Stimulated activated CD4-positive, alpha-beta T cell treated with anti-CD3 and anti-CD28 coated beads, Interleukin-12 subunit alpha, Interleukin-12 subunit beta, amount 100 ng/mL, for 24 hours (primary cell): ENCODE measurements at regions not wholly inside any gene's neighbourhood (a gene's known extent, or its start where the extent isn't known, plus 50 kb on each side); places are given as distances from the start of the nearest gene placed in this dataset.

Experiments
- DNase-seq, 2 experiments: peaks; one replicate each; pipeline ENCODE4 v3.0.0-alpha.2; 2020; ENCODE audit warnings: low read depth in 2 of 2

DNA sequence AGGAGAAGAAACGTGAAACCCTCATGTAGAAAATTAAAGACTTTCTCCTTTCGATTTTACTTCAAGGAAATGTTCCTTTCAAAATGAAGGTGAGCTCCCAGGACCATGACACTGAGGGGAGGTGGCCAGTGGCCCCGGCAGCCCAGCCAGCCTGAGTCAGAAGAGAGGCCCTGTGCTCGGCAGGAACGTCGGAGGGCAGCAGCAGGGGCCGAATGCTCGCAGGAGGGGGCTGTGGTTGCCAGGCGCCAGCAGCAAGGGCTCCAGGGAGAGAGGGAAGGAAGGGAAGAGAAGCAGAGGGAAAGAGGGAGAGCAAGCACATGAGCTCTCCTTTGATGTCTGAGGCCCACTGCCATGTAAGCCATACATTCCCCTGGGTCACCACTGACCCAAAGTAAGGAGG, 73.3 kb upstream of the ACKR3 start:
- DNase-seq: no peak

DNA sequence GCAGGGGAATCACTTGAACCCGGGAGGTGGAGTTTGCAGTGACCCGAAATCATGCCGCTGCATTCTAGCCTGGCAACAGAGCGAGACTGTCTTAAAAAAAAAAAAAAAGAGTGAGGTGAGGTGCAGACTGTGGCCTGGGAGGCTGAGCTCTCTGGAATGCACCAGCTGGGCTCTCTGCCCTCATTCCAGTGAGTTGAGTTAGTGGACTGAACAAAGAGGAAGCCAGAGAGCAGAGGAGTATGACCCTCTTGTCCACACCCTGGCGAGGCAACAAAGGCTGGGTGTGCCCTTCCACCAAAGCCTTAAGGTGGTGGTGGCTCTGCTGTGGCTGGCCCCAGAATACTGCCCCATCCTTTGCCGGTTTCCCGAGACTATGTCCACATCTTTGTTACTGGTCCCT, 71.3 kb upstream of the ACKR3 start:
- DNase-seq: no peak

DNA sequence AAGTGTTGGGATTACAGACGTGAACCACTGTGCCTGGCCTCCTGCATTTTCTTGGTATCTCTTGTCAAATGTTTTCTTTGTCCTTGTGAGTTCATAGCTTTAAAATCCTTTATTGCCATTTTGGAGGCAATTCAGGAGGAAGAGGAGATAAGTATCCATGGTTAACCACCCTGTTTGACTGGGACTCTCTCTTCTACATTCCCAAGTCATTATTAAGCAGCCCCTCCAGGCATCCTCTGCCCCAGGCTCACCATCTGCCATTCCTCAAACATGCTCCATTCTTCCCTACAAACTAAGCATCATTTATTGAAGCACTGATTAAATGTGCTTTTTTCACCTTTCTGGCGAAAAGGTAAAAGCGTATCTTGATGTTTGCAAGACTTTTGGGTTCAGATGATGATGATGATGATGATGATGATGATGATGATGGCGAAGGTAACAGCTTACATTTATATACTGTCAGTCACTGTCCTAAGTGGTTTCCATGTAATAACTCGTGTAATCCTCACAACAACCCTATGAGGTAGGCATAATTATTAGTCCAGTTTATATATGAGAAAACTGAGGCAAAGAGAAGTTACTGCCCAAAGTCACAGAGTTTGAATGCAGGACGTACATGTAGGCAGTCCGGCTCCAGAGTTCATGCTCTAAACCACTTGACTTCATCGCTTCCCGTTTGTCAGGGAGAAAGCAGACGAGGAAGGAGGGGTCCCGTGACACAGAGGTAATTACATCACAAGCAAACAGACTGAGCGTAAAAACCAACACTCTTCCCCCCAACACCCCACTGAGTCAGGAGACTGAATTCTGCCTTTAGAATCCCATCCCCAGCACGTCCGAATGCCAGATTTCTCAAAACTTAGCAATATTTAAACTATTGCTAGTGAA, 69.7 kb upstream of the ACKR3 start:
- no peak for DNase-seq

DNA sequence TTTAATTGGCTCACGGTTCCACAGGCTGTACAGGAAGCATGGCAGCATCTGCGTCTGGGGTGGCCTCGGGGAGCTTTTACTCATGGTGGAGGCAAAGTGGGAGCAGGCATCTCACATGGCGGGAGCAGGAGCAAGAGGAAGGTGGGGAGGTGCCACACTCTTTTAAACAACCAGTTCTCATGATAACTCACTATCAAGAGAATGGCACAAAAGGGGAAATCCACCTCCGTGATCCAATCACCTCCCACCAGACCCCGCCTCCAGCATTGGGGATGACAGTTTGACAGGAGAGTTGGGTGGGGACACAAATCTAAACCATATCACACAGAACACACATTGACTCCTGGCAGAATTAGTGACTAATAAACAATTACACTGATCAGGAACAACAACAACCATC, 68.6 kb upstream of the ACKR3 start:
- no peak for DNase-seq

DNA sequence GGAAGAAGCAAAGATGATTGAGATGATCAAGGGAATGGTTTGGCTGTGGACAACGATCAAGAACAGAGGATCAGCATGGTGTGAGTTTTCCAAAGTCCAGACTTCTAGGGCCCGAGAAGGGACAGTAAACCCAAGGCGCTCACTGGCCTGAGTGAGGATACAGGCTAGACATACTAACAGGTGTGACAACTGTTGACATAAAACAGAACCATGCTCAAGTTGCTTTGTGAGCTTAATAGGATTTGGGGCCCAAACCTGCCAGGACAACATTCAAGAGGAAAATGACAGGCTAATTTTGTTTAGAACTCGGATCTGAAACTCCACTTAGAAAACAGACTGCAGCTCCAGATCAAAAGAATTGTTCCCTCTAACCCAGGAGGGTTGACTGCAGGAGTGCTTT, 68.1 kb upstream of the ACKR3 start:
- DNase-seq: no peak

DNA sequence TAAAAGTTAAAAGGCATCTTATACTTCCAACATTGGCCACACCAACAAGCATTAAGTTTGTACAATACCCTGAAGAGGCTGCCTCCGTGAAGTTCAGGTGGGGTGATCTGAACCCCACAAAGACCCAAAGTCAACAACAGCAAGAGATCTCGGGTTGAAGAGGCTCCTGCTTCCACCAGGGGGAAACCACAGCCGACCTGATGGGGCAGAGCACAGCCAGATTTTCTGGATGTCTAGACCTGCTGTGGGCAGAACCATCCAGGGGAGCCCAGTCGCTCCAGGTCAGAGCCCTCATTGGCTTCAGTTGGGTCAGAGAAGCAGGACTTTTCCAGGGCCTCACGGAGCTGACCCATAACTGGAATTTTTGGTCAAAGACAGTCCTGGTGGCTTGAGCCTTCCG, 66.5 kb upstream of the ACKR3 start:
- DNase-seq: no peak

DNA sequence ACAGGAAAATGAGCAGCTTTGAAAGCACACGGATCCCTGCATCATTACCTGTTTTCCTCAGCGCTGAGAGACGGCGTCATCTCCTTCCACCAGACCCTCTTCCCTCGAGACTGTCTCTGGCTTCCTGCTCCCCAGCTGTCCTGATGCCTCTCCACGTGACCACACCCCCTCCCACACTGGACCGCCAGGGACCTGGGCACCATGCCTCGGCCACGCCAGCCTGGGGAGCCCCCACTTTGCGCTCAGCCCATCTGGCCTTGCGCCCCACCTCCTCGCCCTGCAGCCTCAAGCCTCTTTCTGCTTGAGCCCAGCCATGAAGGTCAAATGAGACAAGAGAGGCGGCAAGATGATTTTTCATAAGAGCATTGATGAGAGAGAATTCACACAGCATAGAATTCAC, 66.0 kb upstream of the ACKR3 start:
- DNase-seq: no peak

DNA sequence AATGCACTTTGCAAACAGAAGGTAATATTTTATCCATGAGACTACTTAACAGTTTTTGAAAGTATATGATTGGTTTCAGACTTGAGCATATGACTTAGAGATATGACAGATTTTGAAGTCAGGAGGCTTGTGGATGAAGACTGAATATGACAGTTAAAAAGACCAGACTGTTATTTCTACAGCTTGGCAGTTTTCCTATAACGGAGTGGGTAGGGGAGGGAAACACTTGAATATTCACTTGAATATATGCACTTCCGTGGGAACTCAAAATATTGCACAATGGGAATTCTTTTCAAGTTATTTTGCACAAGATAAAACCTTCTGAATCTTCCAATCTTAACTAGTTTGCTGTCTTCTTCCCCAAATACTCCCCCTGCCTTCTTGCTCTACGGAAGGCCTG, 64.6 kb upstream of the ACKR3 start:
- no peak for DNase-seq

DNA sequence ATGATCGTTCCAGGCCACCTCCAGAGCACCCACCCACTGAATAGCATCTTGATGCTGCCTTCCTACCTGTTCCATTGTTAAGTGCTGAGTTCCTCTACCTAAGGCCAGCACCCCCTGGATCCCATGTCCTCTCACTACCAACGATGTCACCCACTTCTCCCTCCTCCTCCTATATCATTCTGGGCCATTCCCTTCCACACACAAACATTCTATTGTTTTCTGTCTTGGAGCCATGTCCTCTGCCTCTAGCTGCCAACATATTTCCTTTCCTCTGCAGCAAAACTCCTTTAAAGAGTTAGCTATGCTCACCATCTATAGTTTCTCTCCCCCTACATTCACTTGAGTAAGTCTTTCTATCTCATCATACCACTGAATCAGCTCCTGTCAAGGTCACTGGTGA, 64.0 kb upstream of the ACKR3 start:
- no peak for DNase-seq

DNA sequence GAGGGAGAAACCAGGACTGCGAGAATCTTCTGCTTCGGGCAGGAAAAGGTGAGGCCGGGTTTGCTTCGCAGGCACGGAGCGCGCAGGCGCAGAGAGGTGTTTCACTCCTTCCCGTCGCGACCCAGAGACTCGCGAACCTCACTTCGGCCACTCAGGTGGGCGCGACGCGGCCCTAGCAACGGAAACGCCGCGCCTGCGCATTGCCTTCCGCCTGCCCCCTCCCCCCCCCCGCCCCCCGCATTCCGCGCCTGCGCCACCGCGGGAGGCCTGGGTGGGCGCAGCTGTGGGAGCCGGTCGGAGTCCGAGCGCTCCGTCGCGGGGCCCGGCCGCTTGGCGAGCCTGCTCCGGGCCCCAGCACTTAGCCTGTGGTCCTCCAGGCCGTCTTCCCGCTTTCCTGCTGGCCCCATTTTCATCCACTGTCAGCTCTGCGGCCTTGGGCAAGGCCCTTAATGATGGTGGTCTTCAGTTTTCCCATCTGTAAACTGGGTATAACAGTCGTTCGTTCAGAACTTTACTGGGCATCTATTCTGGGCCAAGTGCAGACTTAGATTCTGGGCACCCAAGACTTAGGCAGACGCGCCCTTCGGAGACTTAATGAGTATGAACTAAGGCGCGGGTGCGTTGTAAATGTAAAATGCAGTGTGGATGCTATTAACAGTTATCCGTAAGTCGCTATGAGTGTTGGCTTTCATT, 62.1 kb upstream of the ACKR3 start:
- peak; percentile 24 to 37 for DNase-seq

DNA sequence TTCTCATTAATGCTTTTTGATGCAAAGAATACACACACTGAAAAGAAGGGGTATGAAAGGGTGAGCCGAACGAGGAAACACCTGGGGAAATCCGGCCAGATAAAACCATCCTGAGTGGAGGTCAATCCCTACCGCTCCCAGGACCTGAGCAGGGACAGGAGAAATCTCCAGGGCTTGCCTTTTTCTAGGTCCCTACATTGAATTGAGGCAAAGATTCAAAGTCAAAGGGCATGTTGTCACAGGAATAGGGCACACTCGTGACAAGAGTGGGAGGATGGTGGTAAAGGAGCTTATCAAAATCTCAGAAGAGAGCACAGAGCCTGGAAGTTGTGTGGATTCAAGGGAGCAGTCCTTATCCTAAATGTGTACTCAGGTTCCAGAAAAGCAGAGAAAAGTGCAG, 61.2 kb upstream of the ACKR3 start:
- DNase-seq: no peak

DNA sequence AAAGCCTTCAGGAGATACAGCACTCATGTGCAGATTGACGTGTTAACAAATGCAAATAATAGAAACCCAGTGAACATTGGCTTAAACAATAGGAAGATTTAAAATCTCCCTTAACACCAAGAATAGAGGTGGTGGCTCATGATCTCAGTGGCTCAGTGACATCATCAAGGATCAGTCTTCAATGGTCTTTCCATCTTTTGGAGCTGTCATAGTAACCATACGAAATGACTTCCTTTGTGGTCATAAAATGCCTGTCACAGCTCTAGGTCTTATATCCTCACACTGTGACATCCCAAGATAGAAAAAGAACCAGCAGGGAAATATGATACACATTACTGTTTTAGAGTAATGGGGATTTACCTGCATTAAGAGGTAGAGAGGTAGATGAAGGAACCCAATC, 59.6 kb upstream of the ACKR3 start:
- no peak for DNase-seq

DNA sequence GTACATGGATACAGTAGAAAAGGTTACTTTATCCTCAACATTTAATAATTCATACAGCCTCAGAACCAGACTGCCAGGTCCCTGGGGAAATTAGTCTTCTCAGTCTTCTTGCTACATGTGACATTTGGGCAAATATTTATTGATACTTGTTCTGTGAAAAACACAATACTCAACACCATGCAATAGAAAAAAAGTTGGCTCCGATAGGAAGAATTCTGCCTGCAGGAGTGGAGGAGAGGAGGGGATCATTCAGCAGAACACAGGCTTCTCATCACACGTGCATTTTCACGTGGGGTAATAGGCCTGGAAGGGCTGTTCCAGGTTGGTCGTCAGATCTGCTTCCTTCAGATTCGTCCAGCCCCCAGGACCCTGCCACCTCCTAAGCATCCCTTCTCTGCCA, 58.4 kb upstream of the ACKR3 start:
- DNase-seq: no peak

DNA sequence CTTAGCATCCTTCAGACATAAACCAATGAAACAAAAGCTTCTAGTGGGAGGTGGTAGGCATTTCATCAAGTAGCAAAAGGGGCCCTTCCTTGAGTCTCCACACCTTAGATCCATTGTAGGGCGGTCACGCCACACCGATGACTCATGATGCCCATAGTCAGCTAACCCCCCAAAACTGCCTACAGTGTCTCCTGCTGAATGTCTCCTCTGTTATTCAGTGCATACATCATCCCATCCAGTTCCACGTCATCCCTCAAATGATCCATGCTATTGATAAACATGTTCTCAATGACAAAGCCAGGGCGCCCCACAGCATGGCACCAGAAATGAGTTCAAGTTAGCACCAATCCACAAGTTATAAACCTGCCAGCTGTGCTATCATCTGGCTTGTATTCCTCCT, 57.4 kb upstream of the ACKR3 start:
- DNase-seq: no peak

DNA sequence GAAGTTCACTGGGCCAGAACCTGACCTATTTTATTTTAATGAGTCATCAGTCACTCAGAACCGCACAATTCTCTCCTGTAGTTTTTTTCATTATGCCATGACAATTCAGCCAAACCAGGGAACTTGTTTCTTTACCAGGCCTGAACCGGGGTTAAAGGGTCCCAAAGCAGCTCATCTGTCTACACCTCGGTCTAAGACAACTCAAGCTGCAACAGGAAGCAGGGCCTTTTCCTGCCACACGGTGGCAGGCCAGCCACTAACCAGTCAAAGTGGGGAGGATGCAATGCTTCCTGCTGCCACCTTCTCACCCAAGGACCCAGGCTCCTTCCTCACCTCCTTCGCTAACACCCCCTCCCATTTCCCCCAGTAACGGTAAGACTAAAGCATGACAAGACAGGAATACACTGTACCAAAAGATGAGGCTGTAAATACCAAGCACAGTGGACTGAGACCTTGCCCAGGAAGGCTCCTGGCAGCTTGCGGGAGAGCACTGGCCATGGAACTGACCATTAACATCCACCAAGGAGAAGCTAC, 56.7 kb upstream of the ACKR3 start:
- peak in 1 of 2 experiments; percentile 47 for DNase-seq

DNA sequence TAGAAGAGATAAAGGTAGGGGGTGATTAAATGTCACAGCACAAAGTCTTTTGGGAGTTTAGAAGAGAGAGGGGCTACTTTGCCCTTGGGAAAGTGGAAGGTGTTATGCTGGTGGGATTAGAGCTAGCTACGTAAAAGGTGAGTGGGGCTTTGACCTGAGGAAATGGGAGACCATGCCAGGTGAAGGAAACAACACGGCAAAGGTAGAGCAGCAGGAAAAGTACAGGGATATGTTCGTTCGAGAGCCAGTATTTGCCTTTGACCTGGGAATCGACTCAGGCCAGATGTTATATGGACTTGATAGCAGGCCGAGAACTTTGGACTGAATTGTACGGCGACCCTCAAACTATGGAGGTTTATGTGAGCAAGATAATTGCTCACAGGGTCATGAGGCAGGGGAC, 55.7 kb upstream of the ACKR3 start:
- DNase-seq: no peak

DNA sequence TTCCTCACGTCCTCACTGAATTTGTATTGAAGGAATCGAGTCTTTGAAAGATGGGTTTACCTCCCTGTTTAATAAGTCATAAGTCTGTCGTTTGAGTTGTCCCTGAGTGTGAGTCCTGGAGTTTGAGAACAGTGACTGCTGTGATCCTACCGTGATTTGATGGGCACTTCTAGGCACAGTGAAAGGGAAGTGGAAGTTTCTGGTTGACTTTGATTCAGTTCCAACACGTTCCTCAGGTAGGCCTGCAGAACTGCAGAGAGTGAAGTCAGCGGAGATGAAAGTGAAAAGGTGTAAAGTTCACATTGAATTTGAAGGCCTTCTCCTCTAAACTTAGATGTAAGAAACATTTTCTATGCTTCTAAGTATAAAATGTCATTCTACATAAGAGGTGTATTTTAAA, 52.9 kb upstream of the ACKR3 start:
- DNase-seq: no peak

DNA sequence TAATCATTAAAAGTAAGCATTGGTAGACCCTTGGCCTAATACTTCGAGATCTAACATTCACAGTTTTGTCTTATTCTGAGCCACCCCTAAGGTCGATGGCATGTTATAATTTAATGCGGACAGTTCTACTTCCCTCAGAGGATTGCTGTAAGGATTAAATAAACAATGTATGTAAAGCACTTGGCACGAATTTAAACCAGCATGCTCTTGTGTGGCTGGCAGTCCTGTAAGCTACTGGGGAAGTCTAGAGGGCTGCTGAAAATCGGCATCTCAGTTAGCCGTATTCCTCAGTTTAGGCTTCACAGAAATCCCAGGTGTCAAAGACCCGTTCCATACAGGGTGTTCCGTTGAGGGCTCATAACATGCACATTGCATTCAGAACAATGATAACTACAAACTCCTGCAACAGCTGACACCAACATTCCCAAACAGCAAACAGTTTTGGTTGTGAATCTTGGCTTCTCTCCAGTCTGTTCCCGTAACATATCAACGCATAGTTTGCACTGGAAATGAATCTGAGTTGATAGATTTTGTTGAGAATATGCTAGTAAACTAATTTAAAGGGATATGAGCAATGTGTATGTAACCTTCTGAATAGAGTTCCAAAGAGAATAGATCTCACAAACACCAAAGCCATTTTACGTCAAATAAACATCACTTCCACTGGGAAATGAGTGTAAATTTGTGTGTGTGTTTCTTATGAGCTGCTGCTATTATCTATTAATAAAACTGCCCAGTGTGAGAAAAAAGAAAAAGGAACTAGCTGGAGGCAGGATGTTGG, 52.2 kb upstream of the ACKR3 start:
- no peak for DNase-seq
